ENCODE measurements at regions not wholly inside any gene's neighbourhood (a gene's known extent, or its start where the extent isn't known, plus 50 kb on each side); places are given as distances from the start of the nearest gene placed in this dataset.
"Not testable (repeated sequence)": the region's sequence is repeated elsewhere in the genome, so short reads cannot be mapped to it uniquely, and the experiment has no call there.

GRCh38 chr16:32873783-32874182 lies 197.8 kb upstream of the TP53TG3 start:
- H3K9ac ChIP-seq (ENCODE audit: insufficient read depth in 1 of 2, low read depth in 2 of 2, low read length in 2 of 2); FAIRE-seq; H3K9me1 ChIP-seq (ENCODE audit: control insufficient read depth, insufficient read depth, low read length); H3K36me3 ChIP-seq (ENCODE audit: control insufficient read depth, insufficient read depth, low read length); H3K27ac ChIP-seq (ENCODE audit: extremely low read depth, low read depth, low read length); ATAC-seq; H3K4me3 ChIP-seq; CTCF ChIA-PET (ENCODE audit: low intra/inter-chr PET ratio); H3K4me1 ChIP-seq (replicated peaks in 1 of 2; ENCODE audit: control insufficient read depth in 2 of 2, insufficient read depth in 2 of 2, low read length in 2 of 2); BruUV-seq (replicated peaks); H2AFZ ChIP-seq (ENCODE audit: low read depth, low read length); H3K4me2 ChIP-seq (ENCODE audit: insufficient read depth, low read length); H3K79me2 ChIP-seq (ENCODE audit: control insufficient read depth, insufficient read depth, low read length); intact Hi-C loops (cut with micrococcal nuclease); POLR2A ChIA-PET; H3K27me3 ChIP-seq (ENCODE audit: control insufficient read depth in 2 of 2, insufficient read depth in 2 of 2, low read length in 2 of 2); H4K20me1 ChIP-seq (replicated peaks; ENCODE audit: control insufficient read depth, insufficient read depth, low read length); DNase-seq (ENCODE audit: extremely low read depth in 1 of 4, low spot score in 3 of 4); in situ Hi-C loops (cut with MboI); H3K9me3 ChIP-seq (replicated peaks; ENCODE audit: control insufficient read depth, insufficient read depth, low read depth, low read length): not testable (repeated sequence)
- WGBS (ENCODE audit: insufficient coverage, low coverage, missing lambda C conversion rate), result no CpG with 5 or more reads among the region's 10 CpGs

- FAIRE-seq; POLR2A ChIA-PET; H3K9ac ChIP-seq (ENCODE audit: insufficient read depth in 1 of 2, low read depth in 2 of 2, low read length in 2 of 2); H3K4me2 ChIP-seq (ENCODE audit: insufficient read depth, low read length); ATAC-seq; DNase-seq (ENCODE audit: extremely low read depth in 1 of 4, low spot score in 3 of 4); intact Hi-C loops (cut with micrococcal nuclease); H3K27ac ChIP-seq (ENCODE audit: extremely low read depth, low read depth, low read length); H4K20me1 ChIP-seq (replicated peaks; ENCODE audit: control insufficient read depth, insufficient read depth, low read length); CTCF ChIA-PET (ENCODE audit: low intra/inter-chr PET ratio); H3K27me3 ChIP-seq (ENCODE audit: control insufficient read depth in 2 of 2, insufficient read depth in 2 of 2, low read length in 2 of 2); BruUV-seq (replicated peaks); H3K9me3 ChIP-seq (replicated peaks; ENCODE audit: control insufficient read depth, insufficient read depth, low read depth, low read length); H3K4me1 ChIP-seq (replicated peaks in 1 of 2; ENCODE audit: control insufficient read depth in 2 of 2, insufficient read depth in 2 of 2, low read length in 2 of 2); H2AFZ ChIP-seq (ENCODE audit: low read depth, low read length); H3K36me3 ChIP-seq (ENCODE audit: control insufficient read depth, insufficient read depth, low read length); in situ Hi-C loops (cut with MboI); H3K79me2 ChIP-seq (ENCODE audit: control insufficient read depth, insufficient read depth, low read length); H3K9me1 ChIP-seq (ENCODE audit: control insufficient read depth, insufficient read depth, low read length); H3K4me3 ChIP-seq: not testable (repeated sequence)
- WGBS (ENCODE audit: insufficient coverage, low coverage, missing lambda C conversion rate), result no CpG with 5 or more reads among the region's 8 CpGs
Measured at GRCh38 chr16:32873120-32873519, 197.2 kb upstream of the TP53TG3 start.

- H3K79me2 ChIP-seq (ENCODE audit: control insufficient read depth, insufficient read depth, low read length); H3K27ac ChIP-seq (ENCODE audit: extremely low read depth, low read depth, low read length); H3K36me3 ChIP-seq (ENCODE audit: control insufficient read depth, insufficient read depth, low read length); H3K9ac ChIP-seq (ENCODE audit: insufficient read depth in 1 of 2, low read depth in 2 of 2, low read length in 2 of 2); H3K9me3 ChIP-seq (replicated peaks; ENCODE audit: control insufficient read depth, insufficient read depth, low read depth, low read length); CTCF ChIA-PET (ENCODE audit: low intra/inter-chr PET ratio); FAIRE-seq; H3K4me1 ChIP-seq (replicated peaks in 1 of 2; ENCODE audit: control insufficient read depth in 2 of 2, insufficient read depth in 2 of 2, low read length in 2 of 2); H2AFZ ChIP-seq (ENCODE audit: low read depth, low read length); H3K4me3 ChIP-seq; in situ Hi-C loops (cut with MboI); DNase-seq (ENCODE audit: extremely low read depth in 1 of 4, low spot score in 3 of 4); H4K20me1 ChIP-seq (replicated peaks; ENCODE audit: control insufficient read depth, insufficient read depth, low read length); BruUV-seq (replicated peaks); H3K9me1 ChIP-seq (ENCODE audit: control insufficient read depth, insufficient read depth, low read length); ATAC-seq; H3K27me3 ChIP-seq (ENCODE audit: control insufficient read depth in 2 of 2, insufficient read depth in 2 of 2, low read length in 2 of 2); intact Hi-C loops (cut with micrococcal nuclease); H3K4me2 ChIP-seq (ENCODE audit: insufficient read depth, low read length); POLR2A ChIA-PET: not testable (repeated sequence)
- no CpG with 5 or more reads among the region's 17 CpGs for WGBS (ENCODE audit: insufficient coverage, low coverage, missing lambda C conversion rate)
Measured at GRCh38 chr16:32870628-32871027, 194.7 kb upstream of the TP53TG3 start.

GRCh38 chr16:32868334-32868733 lies 192.4 kb upstream of the TP53TG3 start:
- intact Hi-C loops (cut with micrococcal nuclease); FAIRE-seq; ATAC-seq; H3K9me3 ChIP-seq (replicated peaks; ENCODE audit: control insufficient read depth, insufficient read depth, low read depth, low read length); H3K9ac ChIP-seq (ENCODE audit: insufficient read depth in 1 of 2, low read depth in 2 of 2, low read length in 2 of 2); H2AFZ ChIP-seq (ENCODE audit: low read depth, low read length); CTCF ChIA-PET (ENCODE audit: low intra/inter-chr PET ratio); H3K4me2 ChIP-seq (ENCODE audit: insufficient read depth, low read length); H3K9me1 ChIP-seq (ENCODE audit: control insufficient read depth, insufficient read depth, low read length); H3K36me3 ChIP-seq (ENCODE audit: control insufficient read depth, insufficient read depth, low read length); POLR2A ChIA-PET; H3K79me2 ChIP-seq (ENCODE audit: control insufficient read depth, insufficient read depth, low read length); BruUV-seq (replicated peaks); DNase-seq (ENCODE audit: extremely low read depth in 1 of 4, low spot score in 3 of 4); H3K27ac ChIP-seq (ENCODE audit: extremely low read depth, low read depth, low read length); H3K27me3 ChIP-seq (ENCODE audit: control insufficient read depth in 2 of 2, insufficient read depth in 2 of 2, low read length in 2 of 2); in situ Hi-C loops (cut with MboI); H3K4me3 ChIP-seq; H4K20me1 ChIP-seq (replicated peaks; ENCODE audit: control insufficient read depth, insufficient read depth, low read length); H3K4me1 ChIP-seq (replicated peaks in 1 of 2; ENCODE audit: control insufficient read depth in 2 of 2, insufficient read depth in 2 of 2, low read length in 2 of 2): not testable (repeated sequence)
- 4% methylated on average over 3 of the region's 8 CpGs for WGBS (ENCODE audit: insufficient coverage, low coverage, missing lambda C conversion rate)

Measured in K562 (cell line).